HG03064 (cell line): ENCODE measurements at regions not wholly inside any gene's neighbourhood (a gene's known extent, or its start where the extent isn't known, plus 50 kb on each side); places are given as distances from the start of the nearest gene placed in this dataset.
"Not testable (repeated sequence)": the region's sequence is repeated elsewhere in the genome, so short reads cannot be mapped to it uniquely, and the experiment has no call there.

Experiments used
- ATAC-seq: cut with Tn5 transposase; IDR thresholded peaks from one replicate; pipeline ENCODE4 v1.9.1; 2021; ENCODE audit warnings: low read depth; ENCODE audit not compliant: unreplicated experiment

DNA sequence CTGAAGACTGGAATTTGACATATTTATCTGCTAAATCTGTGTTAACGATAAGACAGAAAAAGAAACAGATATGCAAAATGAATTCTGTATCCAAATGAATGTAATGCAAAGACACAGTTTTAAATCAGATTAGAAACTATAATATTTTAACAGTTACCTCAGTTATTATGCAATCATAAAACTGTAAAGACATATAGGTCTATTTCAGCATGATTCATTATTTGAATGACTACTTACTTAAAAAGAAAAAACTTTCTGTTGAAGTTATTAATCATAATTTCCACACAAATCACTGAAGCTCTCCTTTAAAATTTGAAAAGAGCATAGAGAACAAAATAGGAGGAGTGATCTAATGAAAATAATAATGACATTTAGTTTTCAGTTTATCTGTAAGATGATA is 742.6 kb downstream of the FSCB start:
- no peak for ATAC-seq

GRCh38 chr14:43755707-43756106 is 751.4 kb downstream of the FSCB start:
- no peak for ATAC-seq

- ATAC-seq, result no peak
Measured at GRCh38 chr14:43754838-43755237, 752.2 kb downstream of the FSCB start.

DNA sequence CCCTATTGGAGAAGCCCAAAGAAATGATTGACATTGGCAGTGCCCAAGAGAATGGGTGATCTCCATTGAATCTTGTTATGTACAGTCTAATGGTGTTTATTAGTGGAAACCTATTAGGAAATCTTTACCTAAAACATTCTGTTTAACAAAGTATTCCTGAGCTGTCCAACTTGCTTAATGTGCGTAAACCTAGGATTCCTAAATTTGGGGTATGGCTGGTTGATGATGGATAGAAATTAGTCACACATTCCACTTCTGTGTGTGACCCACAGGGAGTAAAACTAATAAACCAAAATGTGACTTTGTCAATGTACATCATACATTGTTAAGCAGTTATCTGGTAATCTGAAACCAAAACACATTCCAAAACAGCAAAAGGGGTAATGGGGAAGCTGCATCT is 761.3 kb downstream of the FSCB start:
- ATAC-seq, result no peak

DNA sequence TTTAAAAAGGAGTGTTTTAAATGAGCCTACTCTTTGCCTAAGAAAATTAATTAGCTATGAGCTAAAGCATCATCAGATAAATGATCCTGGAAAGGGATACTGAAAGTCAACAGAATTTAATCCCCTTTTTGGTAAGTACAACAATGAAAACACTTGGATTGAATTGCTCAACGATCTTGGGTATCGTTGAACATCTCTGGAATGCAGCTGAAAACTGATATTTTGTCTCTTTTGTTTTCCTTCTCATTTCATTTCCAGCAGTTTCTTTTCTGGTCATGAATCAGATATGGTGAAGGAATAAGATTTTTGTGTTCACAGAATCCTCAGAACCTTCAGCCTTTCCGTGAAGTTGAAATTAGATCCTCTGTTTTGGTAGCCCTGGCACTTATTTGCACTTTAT is 771.2 kb downstream of the FSCB start:
- ATAC-seq, result no peak

- ATAC-seq, result no peak
Measured at GRCh38 chr14:43729143-43729542, 777.9 kb downstream of the FSCB start.

- no peak for ATAC-seq
Measured at GRCh38 chr14:43706900-43707299, 800.2 kb downstream of the FSCB start.

DNA sequence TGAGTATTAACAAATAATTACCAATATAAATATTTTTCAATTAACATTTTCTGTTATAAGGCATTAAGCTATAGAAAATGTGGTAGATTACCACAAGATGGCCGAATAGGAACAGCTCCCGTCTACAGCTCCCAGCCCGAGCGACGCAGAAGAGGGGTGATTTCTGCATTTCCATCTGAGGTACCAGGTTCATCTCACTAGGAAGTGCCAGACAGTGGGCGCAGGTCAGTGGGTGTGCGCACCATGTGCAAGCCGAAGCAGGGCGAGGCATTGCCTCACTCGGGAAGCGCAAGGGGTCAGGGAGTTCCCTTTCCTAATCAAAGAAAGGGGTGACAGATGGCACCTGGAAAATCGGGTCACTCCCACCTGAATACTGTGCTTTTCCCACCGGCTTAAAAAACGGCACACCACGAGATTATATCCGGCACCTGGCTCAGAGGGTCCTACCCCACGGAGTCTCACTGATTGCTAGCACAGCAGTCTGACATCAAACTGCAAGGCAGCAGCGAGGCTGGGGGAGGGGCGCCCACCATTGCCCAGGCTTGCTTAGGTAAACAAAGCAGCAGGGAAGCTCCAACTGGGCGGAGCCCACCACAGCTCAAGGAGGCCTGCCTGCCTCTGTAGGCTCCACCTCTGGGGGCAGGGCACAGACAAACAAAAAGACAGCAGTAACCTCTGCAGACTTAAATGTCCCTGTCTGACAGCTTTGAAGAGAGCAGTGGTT is 808.4 kb downstream of the FSCB start:
- not testable (repeated sequence) for ATAC-seq

- ATAC-seq, result no peak
Measured at GRCh38 chr14:43697003-43697402, 810.1 kb downstream of the FSCB start.

GRCh38 chr14:43692706-43693105 is 814.4 kb downstream of the FSCB start:
- ATAC-seq, result no peak

DNA sequence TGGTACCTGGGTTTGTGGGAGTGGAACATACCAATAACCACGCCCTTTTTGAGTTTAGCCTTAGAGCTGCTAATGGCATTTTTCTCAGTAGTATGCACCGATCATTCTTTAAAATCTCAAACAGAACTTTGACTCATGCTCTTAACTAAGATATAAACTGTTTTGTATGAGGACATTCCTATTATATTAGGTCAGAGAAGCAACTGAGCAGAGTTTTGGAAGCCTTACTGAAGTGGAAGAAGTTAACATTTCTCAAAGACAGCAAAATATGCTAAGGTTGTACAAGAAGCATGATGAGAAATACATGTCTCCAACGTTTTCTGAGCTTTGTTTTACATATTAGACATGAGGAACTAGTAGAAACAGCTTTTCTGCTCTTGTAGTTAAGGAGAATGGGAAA is 819.2 kb downstream of the FSCB start:
- ATAC-seq, result no peak

- ATAC-seq, result no peak
Measured at GRCh38 chr14:43677581-43677980, 829.5 kb downstream of the FSCB start.

DNA sequence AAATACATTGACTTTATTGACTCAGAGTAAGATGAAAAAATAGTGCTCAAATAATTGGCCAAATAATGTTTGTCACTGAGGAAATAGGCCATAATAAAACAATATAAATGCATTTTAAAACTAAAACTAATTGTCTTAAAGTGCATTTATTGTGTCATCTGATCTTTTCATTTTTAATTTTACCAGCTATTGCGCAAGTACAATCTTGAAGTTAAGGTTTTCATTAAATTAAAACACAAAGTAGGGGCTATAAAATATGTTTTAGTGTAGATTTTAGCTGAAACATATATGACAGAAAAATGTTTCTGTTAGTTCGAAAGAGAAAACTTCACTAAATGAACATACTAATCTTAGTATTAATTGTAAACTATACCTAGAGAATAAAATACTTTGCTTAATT is 832.8 kb downstream of the FSCB start:
- ATAC-seq, result no peak

DNA sequence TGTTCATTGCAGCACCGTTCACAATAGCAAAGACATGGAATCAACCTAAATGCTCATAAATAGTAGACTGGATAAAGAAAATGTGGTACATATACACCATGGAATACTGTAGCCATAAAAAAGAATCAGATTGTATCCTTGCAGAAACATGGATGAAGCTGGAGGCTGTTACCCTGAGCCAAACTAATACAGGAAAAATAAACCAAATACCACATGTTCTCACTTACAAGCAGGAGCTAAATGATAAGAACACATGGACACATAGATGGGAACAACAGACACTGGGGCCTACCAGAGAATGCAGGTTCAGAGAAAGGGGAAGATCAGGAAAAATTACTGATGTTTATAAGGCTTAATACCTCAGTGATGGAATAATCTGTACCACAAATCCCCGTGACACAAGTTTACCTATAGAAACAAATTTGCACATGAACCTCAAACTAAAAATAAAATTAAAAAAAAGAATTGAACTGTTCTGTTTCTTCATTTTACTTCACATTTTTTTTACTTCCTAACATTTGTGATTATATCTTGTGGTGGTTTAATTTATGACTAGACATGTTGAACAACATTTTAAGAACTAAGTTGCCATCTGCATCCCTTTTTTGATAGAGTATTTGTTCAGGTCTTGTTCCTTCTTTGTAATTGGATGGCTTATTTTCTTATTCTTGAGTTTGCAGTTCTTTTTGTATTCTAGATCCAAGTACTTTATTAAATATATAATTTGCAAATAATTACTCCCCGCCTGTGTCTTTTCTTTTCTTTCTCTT is 835.2 kb downstream of the FSCB start:
- no peak for ATAC-seq

DNA sequence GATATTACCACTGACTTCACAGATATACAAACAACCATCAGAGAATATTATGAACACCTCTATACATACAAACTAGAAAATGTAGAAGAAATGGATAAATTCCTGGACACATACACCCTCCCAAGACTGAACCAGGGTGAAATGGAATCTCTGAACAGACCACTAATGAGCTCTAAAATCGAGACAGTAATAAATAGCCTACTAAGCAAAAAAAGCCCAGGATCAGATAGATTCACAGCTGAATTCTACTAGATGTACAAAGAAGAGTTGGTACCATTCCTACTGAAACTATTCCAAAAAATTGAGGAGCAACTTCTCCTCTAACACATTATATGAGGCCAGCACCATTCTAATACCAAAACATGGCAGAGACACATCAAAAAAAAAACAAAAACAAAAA is 837.7 kb downstream of the FSCB start:
- no peak for ATAC-seq

DNA sequence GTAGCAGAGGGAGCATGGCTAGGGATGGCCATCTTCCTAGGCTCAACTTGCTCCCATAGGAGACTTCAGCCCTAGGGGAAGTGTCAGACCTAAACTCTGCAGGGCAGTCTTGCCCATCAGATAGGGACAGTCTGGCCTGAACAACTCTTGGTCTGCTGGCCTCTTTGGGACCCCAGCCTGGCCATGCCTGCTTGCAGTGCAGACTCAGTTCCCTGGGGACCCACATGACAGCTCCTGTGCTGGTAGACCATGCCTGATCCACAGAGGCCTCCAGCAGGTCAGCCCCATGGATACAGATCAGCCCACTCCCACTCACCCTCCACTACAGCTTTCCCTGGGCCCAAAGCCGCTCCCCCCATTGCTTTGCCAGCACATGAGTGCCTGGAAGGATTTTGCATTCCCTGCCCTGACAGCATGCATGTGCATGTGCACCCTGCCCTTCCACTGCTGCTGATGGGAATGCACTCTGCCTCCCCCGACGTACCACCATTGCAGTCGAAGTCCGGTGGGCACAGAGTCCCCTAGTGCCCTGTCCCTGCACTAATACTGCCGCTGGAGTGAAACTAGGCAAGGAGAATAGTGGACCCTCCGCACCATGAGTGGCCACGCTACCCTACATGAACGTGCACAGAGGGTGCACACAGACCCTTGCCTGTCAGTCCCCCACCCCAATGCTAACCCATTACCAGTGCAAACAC is 841.4 kb downstream of the FSCB start:
- ATAC-seq, result no peak

DNA sequence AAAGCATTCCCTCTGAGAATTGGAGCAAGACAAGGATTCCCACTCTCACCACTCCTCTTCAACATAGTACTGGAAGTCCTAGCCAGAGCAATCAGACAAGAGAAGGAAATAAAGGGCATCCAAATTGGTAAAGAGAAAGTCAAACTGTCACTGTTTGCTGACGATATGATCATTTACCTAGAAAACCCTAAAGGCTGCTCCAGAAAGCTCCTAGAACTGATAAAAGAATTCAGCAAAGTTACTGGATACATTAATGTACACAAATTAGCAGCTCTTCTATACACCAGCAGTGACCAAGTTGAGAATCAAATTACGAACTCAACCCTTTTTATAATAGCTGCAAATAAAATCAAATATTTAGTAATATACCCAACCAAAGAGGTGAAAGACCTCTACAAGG is 851.9 kb downstream of the FSCB start:
- ATAC-seq, result not testable (repeated sequence)

DNA sequence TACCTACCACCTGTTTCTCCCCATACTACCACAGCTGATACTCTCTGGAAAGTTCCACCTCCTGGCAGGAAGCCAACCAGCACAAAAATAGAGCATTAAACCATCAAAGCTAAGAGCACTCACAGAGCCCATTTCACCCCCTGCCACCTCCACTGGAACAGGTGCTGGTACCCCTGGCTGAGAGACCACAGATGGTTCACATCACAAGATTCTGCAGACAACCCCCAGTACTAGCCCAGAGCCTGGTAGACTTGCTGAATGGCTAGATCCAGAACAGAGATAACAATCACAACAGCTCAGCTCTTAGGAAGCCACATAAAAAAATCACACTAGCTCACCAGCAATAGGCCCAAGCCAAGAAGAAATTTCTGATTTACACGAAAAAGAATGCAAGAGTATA is 855.2 kb downstream of the FSCB start:
- ATAC-seq, result no peak

DNA sequence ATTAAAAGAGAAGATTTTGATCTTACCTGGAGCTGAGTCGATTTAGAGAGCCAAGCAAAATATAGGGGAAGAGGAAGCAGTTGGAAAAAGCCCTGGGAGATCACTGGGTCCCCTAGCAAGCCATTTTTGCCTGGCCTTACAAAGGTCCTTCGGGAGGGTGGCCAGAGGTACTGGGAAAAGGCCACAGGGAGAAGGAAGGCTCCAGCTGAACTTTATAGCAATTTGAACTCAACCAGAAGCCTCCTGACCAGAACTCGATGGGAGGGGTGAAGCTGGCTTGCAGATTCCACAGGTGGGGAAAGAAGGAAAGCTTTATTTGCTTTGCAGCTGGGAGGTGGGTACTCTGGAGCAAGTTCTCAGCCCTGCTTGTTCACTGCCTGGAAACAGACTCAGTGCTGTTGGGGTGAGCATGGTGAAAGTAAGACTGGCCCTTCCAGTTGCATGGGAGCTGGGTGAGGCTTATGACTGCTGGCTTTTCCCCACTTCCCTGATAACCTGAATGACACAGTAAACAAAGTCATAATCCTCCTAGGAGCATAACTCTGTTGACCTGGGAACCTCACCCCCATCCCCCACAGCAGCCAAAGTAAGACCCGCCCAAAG is 855.8 kb downstream of the FSCB start:
- ATAC-seq, result no peak

GRCh38 chr14:43649508-43649907 is 857.6 kb downstream of the FSCB start:
- no peak for ATAC-seq

DNA sequence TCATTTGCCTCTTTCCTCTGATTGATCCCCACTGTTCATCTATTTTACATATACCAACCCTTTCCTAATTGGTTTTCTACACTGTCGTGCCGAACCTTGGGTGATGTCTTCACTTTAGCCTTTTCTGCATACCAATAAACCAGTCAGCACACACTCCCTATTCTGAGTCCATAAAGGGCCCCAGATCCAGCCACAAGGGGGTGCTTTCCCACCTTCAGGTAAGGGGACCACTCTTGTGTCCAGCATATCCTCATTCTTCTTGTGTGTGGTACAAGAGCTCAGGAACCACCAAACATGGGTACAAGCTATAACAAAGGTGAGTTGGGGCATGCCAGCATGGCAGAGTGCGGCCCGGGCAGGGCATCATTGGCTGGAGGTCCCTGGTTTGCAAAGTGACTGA is 859.8 kb downstream of the FSCB start:
- ATAC-seq, result no peak
